HK-2 (cell line): ENCODE measurements at regions not wholly inside any gene's neighbourhood (a gene's known extent, or its start where the extent isn't known, plus 50 kb on each side); places are given as distances from the start of the nearest gene placed in this dataset.

ENCODE experiments used
- DNase-seq: peaks from one replicate; pipeline ENCODE4 v3.0.0-alpha.2; 2018; ENCODE audit not compliant: unreplicated experiment

DNA sequence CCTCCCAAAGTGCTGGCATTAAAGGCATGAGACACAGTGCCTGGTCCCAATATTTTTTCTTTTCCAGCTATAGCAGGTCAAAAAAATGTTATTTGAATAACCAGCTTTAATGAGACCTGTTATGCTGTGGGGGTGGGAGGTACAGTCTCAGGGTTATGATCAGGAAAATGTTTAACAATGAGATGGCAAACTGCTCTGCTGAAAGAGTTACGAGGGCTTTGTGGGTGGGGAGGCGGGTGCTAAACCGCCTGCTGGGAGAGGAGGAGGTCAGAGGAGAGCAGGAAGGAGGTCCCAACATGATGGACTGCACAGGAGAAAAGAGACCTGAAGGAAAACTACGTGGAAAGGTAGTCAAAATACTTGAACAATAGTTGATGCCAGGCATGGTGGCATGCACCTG lies 126.0 kb upstream of the B3GALT2 start:
- DNase-seq: no peak

DNA sequence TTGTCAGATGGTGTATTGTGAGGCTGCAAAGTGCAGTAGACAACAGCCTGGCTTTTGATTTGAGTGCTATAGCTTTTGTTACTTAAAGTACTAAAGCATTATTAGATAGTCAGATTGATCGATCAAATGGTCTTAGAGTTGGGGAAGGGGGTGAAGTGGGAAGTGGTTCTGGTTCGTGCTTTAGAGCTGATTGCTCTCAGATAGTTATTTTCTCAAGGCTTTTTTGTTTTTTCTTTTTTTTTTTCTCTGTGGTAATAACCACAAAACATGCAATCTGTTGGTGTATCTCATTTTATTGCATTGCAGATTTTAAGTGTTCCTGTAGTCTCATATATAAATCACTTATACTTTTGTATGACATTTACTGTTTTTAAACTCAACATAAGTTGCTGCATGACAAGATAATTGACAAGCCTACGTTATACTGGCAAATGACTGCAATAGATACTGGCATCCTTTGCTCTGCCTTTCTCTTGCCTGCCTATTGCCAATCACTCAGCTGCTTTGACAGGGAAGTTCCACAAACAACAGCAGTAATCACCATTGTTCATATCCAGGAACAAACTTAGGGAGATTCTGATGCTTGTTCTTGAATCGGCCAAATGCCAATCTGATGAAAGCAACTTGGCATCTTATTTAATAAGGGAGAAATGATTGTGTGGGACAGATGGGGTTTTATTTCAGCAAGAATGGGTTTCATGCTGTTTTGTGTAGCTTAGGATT lies 125.0 kb upstream of the B3GALT2 start:
- DNase-seq: no peak

DNA sequence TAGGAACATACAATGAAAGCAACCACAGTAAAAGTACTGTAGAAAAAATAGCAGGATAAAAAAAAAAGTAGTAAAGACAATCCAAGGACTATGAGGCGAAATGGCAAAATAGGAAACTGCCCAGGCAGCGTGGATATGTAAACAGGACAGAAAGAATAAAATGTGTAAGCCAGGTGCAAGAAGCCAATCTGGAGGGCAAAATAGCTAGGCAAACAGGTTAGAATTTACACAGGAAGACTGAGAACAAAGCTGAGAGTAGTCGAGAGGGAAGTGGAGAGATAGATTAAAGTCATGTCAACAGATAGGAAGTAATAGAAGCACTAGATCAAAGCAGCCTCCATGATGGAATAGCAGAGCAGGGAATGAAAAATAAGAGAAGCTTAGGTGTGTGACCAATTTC lies 124.2 kb upstream of the B3GALT2 start:
- no peak for DNase-seq

DNA sequence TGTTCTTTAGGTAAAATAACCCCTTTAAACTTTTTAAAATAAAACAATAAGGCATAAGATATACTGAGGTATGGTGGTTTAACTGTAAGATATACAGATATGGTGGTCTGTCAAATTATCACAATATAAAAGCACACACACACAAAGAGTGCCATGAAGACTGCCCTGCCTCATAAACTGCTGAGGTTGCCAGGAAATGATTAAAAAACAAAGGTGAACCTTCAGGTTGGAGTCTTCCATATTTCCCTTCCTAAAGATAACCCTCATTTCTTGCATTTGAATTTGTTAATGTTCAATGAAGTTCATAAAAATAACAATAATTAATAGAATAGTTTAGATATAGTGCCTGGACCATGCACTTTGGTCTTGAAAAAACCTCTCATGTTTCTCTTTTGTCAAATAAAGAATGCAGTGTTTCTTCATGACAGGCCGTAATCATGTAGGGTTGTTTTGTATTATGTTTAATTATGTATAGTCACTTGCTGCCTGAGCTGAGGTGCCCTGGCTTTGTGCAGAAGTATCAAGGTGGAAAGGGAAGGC lies 123.6 kb upstream of the B3GALT2 start:
- DNase-seq: no peak

DNA sequence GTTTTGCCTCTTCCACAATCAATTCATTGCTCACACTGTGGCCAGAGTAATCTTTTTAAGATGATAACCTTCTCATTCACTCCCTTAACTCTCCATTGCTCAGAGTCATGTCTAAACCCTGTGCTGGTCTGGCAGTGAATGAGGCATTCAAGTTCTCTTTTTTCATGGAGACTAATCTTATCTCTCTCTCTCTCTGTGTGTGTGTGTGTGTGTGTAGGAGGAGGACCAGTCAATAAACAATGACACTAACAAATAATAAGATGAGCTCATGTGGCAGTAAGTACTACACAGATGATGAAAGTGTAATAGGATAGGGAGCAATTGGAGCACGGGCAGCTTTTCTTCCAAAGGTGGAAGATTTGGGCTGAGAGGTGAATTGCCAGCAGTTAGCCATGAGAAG lies 122.0 kb upstream of the B3GALT2 start:
- no peak for DNase-seq

DNA sequence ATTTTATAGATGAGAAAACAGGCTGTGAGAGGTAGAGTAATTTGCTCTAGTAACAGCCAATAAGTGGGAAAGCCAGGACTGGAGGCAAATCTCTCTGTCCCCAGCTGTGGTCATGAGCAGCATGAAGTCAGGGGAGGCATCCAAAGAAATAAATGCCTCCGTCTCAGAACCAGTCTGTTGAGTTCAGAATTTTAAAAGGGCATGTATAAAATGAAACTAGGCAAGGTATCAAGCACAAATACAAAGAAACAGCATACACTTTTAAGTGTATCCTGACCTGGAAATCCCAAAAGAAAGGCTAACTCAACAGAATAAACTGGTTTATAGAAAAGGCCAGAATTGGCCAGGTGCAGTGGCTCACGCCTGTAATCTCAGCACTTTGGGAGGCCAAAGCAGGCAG lies 120.0 kb upstream of the B3GALT2 start:
- DNase-seq: no peak
